ENCODE measurements at regions not wholly inside any gene's neighbourhood (a gene's known extent, or its start where the extent isn't known, plus 50 kb on each side); places are given as distances from the start of the nearest gene placed in this dataset.

DNA sequence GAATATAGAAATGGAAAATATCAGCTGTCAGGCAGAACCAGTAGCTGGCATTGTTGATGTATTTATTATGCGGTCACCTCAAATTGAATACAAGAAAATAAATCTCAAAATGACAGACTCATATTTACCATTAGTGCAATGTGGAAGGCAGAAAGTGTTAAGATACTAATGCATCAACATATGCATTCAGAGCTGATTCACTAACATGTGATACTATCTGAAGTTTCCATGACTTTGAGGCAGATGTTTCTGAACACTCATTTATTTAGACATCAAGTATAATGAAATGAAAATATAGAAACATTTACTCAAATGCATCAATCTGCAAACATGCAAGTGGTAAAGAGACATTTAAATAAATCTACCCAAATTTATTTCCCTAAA, 474.2 kb upstream of the SLC10A2 start:
- TF ChIP-seq POLR2AphosphoS5 (IDR thresholded peaks at IDR 0.05; ENCODE audit: borderline replicate concordance, low read depth, low read length): no peak
- TF ChIP-seq EZH2 (IDR thresholded peaks at IDR 0.05): no peak
- no peak for TF ChIP-seq FOXP2 (optimal IDR thresholded peaks at IDR 0.05; ENCODE audit: control extremely low read depth, extremely low read length, insufficient read depth)

Data from SK-N-MC (cell line).